Mesenchymal stem cell (in vitro differentiated cells and primary cell): ENCODE measurements at regions not wholly inside any gene's neighbourhood (a gene's known extent, or its start where the extent isn't known, plus 50 kb on each side); places are given as distances from the start of the nearest gene placed in this dataset.

Experiments
- DNase-seq: peaks from one replicate; pipeline ENCODE4 v3.0.0-alpha.2; 2013
- H2AFZ ChIP-seq: one replicate; pipeline ENCODE4 v1.6.1; 2013; ENCODE audit warnings: low read depth, mild to moderate bottlenecking, control low read depth, inconsistent platforms, low read length, moderate library complexity
- H2AK5ac ChIP-seq: 2 replicates; pipeline ENCODE4 v1.6.1; 2013; ENCODE audit warnings: low read length, moderate library complexity, mild to moderate bottlenecking, inconsistent platforms; ENCODE audit not compliant: severe bottlenecking
- H2BK120ac ChIP-seq: one replicate; pipeline ENCODE4 v1.6.1; 2013; ENCODE audit warnings: low read depth, mild to moderate bottlenecking, inconsistent platforms, low read length, moderate library complexity
- H2BK12ac ChIP-seq, 2 experiments: one replicate each; pipeline ENCODE4 v1.6.1; 2013; ENCODE audit warnings: inconsistent platforms in 2 of 2, low read length in 2 of 2, mild to moderate bottlenecking in 2 of 2, moderate library complexity in 2 of 2, control low read depth in 1 of 2
- H2BK15ac ChIP-seq: one replicate; pipeline ENCODE4 v1.6.1; 2013; ENCODE audit warnings: mild to moderate bottlenecking, low read depth, inconsistent platforms; ENCODE audit not compliant: poor library complexity, severe bottlenecking
- H2BK5ac ChIP-seq: 2 replicates; pipeline ENCODE4 v1.6.1; 2013; ENCODE audit warnings: low read depth, mild to moderate bottlenecking, low read length, control low read depth, inconsistent platforms; ENCODE audit not compliant: poor library complexity, severe bottlenecking
- H3K14ac ChIP-seq, 2 experiments: one replicate each; pipeline ENCODE4 v1.6.1; 2013; ENCODE audit warnings: inconsistent platforms in 2 of 2, low read length in 2 of 2, control low read depth in 1 of 2, mild to moderate bottlenecking in 1 of 2, moderate library complexity in 1 of 2
- H3K18ac ChIP-seq, 2 experiments: one replicate each; pipeline ENCODE4 v1.6.1; 2013; ENCODE audit warnings: inconsistent platforms in 2 of 2, low read length in 2 of 2, control low read depth in 1 of 2, low read depth in 1 of 2, mild to moderate bottlenecking in 1 of 2
- H3K23ac ChIP-seq, 2 experiments: one replicate each; pipeline ENCODE4 v1.6.1; 2013; ENCODE audit warnings: inconsistent platforms in 2 of 2, low read length in 2 of 2, mild to moderate bottlenecking in 2 of 2, moderate library complexity in 2 of 2, control low read depth in 1 of 2
- H3K27ac ChIP-seq: 2 replicates; pipeline ENCODE4 v1.5.1; 2013; ENCODE audit warnings: mild to moderate bottlenecking, moderate library complexity, low read length, control low read depth, inconsistent platforms; ENCODE audit not compliant: poor library complexity, severe bottlenecking
- H3K27me3 ChIP-seq, 2 experiments: 2 replicates each; pipeline versions ENCODE4 v1.6.1 to v1.7.0; 2013; ENCODE audit warnings: low read length in 2 of 2, mild to moderate bottlenecking in 2 of 2, moderate library complexity in 2 of 2, control low read depth in 1 of 2, inconsistent platforms in 1 of 2; ENCODE audit not compliant: control insufficient read depth in 1 of 2, insufficient read depth in 1 of 2
- H3K36me3 ChIP-seq, 2 experiments: 2 replicates each; pipeline versions ENCODE4 v1.6.1 to v1.7.0; 2013; ENCODE audit warnings: low read length in 2 of 2, control low read depth in 1 of 2, inconsistent platforms in 1 of 2, low read depth in 1 of 2, mild to moderate bottlenecking in 1 of 2; ENCODE audit not compliant: insufficient read depth in 2 of 2, control insufficient read depth in 1 of 2
- H3K4ac ChIP-seq, 2 experiments: one replicate each; pipeline ENCODE4 v1.6.1; 2013; ENCODE audit warnings: inconsistent platforms in 2 of 2, low read length in 2 of 2, mild to moderate bottlenecking in 2 of 2, moderate library complexity in 2 of 2, control low read depth in 1 of 2, low read depth in 1 of 2
- H3K4me1 ChIP-seq: 2 replicates; pipeline ENCODE4 v1.6.1; 2013; ENCODE audit warnings: low read depth, low read length, control low read depth; ENCODE audit not compliant: control insufficient read depth, insufficient read depth
- H3K4me2 ChIP-seq: 2 replicates; pipeline ENCODE4 v1.6.1; 2013; ENCODE audit warnings: low read length, mild to moderate bottlenecking, inconsistent platforms; ENCODE audit not compliant: poor library complexity, severe bottlenecking
- H3K4me3 ChIP-seq, 2 experiments: 2 replicates each; pipeline versions ENCODE4 v1.5.1 to v1.7.0; 2013; ENCODE audit warnings: low read length in 2 of 2, mild to moderate bottlenecking in 2 of 2, control low read depth in 1 of 2, low read depth in 1 of 2; ENCODE audit not compliant: insufficient read depth in 1 of 2
- H3K79me1 ChIP-seq: replicated peaks from 2 replicates; pipeline ENCODE4 v1.6.1; 2013; ENCODE audit warnings: mild to moderate bottlenecking, control low read depth, low read length, inconsistent platforms; ENCODE audit not compliant: poor library complexity, severe bottlenecking
- H3K9ac ChIP-seq: 2 replicates; pipeline ENCODE4 v1.7.0; 2013; ENCODE audit warnings: mild to moderate bottlenecking, low read length, moderate library complexity
- H3K9me3 ChIP-seq: 2 replicates; pipeline ENCODE4 v1.7.0; 2013; ENCODE audit warnings: mild to moderate bottlenecking, low read length; ENCODE audit not compliant: control insufficient read depth
- H4K8ac ChIP-seq: one replicate; pipeline ENCODE4 v1.6.1; 2013; ENCODE audit warnings: inconsistent platforms, mild to moderate bottlenecking, low read length, moderate library complexity
- H4K91ac ChIP-seq: one replicate; pipeline ENCODE4 v1.6.1; 2013; ENCODE audit warnings: mild to moderate bottlenecking, low read length, inconsistent platforms
- WGBS: methylation state at CpG from one replicate; pipeline ENCODE4 v1.1.7; 2013; ENCODE audit warnings: mixed read lengths; 5-methylcytosine and 5-hydroxymethylcytosine counted together

DNA sequence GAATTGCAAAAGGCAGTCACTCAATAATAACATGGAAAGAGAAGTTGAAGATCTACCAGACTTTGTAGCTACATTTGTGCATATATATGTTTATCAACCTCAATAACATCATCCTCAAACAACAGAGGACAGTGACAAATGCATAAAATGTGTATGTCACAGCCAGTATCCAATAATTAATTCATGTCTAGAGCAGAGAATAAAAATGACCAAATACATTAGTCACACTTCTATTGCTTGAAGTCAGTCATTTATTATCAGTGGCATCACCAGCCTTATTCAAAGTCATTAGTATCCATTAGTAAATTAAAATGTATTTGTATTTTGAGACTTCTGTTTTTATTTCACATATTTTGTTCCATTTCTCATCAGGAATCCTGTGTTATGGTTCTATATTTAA, 852.8 kb downstream of the XPNPEP1 start:
- no peak overlapping the region for H2BK12ac ChIP-seq
- H3K4ac ChIP-seq = no peak overlapping the region
- no peaks in the 10 kb centered on the region for H3K36me3 ChIP-seq
- H2BK15ac ChIP-seq = no peak overlapping the region
- no peaks in the 10 kb centered on the region for H3K4me1 ChIP-seq
- H3K9me3 ChIP-seq = peaks cover 4% of the 10 kb centered on the region
- H3K23ac ChIP-seq = no peak overlapping the region
- no peak for DNase-seq
- no peak overlapping the region for H4K8ac ChIP-seq
- H2AK5ac ChIP-seq = no peak overlapping the region
- H2BK5ac ChIP-seq = no peak overlapping the region
- H3K14ac ChIP-seq = no peak overlapping the region
- H3K79me1 ChIP-seq = no peaks in the 10 kb centered on the region
- H3K4me3 ChIP-seq = no peak overlapping the region
- H4K91ac ChIP-seq = no peak overlapping the region
- no peak overlapping the region for H2BK120ac ChIP-seq
- no peak overlapping the region for H2AFZ ChIP-seq
- H3K18ac ChIP-seq = no peak overlapping the region
- H3K9ac ChIP-seq = no peak overlapping the region
- no peak overlapping the region for H3K27ac ChIP-seq
- H3K4me2 ChIP-seq = no peak overlapping the region
- no peaks in the 10 kb centered on the region for H3K27me3 ChIP-seq

DNA sequence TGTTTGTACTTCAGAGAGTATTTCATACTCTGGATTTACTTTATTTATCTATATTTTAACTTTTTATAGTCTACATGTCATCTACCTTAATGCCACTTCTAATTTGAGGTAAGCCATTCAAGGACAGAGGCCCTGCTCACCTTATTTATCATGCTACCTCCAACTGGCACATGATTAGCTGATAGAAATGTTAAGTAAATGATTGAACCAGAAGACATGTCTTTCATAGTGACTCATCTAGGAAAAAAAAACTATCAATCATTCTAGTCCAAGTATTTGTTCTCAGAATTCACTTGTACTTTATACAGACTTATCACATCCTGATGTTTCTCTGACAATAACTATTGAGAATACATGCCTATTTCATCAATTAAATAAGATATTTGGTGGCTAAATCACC, 856.3 kb downstream of the XPNPEP1 start:
- H3K4me1 ChIP-seq = no peaks in the 10 kb centered on the region
- H4K91ac ChIP-seq = no peak overlapping the region
- no peak overlapping the region for H2BK12ac ChIP-seq
- no peak overlapping the region for H2AFZ ChIP-seq
- no peak overlapping the region for H4K8ac ChIP-seq
- DNase-seq = no peak
- no peak overlapping the region for H3K18ac ChIP-seq
- H2BK120ac ChIP-seq = no peak overlapping the region
- H3K23ac ChIP-seq = no peak overlapping the region
- H2AK5ac ChIP-seq = no peak overlapping the region
- H3K79me1 ChIP-seq = no peaks in the 10 kb centered on the region
- H3K36me3 ChIP-seq = no peaks in the 10 kb centered on the region
- H3K9ac ChIP-seq = no peak overlapping the region
- no peak overlapping the region for H3K14ac ChIP-seq
- no peak overlapping the region for H3K4ac ChIP-seq
- no peak overlapping the region for H3K4me3 ChIP-seq
- H3K27me3 ChIP-seq = no peaks in the 10 kb centered on the region
- no peak overlapping the region for H2BK5ac ChIP-seq
- H3K4me2 ChIP-seq = no peak overlapping the region
- H2BK15ac ChIP-seq = no peak overlapping the region
- H3K27ac ChIP-seq = no peak overlapping the region
- peaks cover 10% of the 10 kb centered on the region for H3K9me3 ChIP-seq

DNA sequence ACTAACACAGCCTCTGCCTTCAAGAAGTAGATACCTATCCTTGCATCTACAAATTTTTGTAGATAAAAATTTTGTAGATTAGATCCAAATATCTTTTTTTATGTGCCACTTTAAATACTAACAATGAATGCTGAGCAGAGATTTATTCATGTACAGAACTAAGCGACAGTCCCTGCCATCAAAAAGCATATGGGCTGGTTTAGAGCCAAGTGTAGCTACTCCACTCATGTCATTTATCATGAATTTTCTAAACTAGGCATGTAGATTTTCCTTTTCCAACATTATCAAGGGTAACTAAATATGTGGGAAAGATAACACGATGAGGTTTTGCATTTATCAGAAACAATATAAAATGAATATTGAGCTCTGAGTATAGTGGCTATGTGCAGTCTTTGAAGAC, 857.5 kb downstream of the XPNPEP1 start:
- Histone ChIP-seq H3K4me1 (no peaks in the 10 kb centered on the region), H2BK15ac (no peak overlapping the region), H3K18ac (no peak overlapping the region), H2BK12ac (no peak overlapping the region), H2AK5ac (no peak overlapping the region), H2BK5ac (no peak overlapping the region), H4K8ac (no peak overlapping the region), H2AFZ (no peak overlapping the region), H2BK120ac (no peak overlapping the region), H3K36me3 (no peaks in the 10 kb centered on the region), H3K27ac (no peak overlapping the region), H3K4me2 (no peak overlapping the region), H3K4ac (no peak overlapping the region), H3K27me3 (no peaks in the 10 kb centered on the region), H3K79me1 (no peaks in the 10 kb centered on the region), H4K91ac (no peak overlapping the region), H3K14ac (no peak overlapping the region), H3K4me3 (no peak overlapping the region), H3K9me3 (peaks cover 13% of the 10 kb centered on the region), H3K9ac (no peak overlapping the region), H3K23ac (no peak overlapping the region)
- WGBS = 100% methylated on average over 1 of the region's 2 CpGs
- no peak for DNase-seq

DNA sequence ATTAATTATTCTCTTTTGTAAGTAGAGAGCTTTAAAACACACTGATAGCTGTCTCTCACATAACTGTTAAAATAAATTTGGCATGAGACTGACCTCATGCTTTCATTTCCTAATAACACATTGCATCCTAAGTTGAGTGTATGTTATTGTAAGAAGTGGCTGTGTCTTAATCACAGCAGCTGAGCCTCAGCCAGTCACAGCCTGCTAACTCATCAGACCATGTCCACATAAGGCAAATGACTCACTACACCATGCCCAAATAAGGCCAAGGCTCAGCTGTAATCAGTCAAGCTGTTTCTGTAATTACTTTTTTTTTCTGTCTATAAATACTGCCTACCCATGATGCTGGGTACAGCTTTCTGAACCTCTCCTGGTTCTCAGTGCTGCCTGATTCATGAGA, 860.9 kb downstream of the XPNPEP1 start:
- H3K4me3 ChIP-seq = no peak overlapping the region
- no peak overlapping the region for H4K91ac ChIP-seq
- no peaks in the 10 kb centered on the region for H3K4me1 ChIP-seq

More for the DNA sequence above, 860.9 kb downstream of the XPNPEP1 start:
- no peak overlapping the region for H2AFZ ChIP-seq
- H2BK12ac ChIP-seq = no peak overlapping the region
- H3K9me3 ChIP-seq = peaks cover 14% of the 10 kb centered on the region
- no peak overlapping the region for H4K8ac ChIP-seq
- no peak overlapping the region for H3K4me2 ChIP-seq
- H2BK120ac ChIP-seq = no peak overlapping the region
- H3K18ac ChIP-seq = no peak overlapping the region
- no peak overlapping the region for H3K23ac ChIP-seq
- H3K14ac ChIP-seq = no peak overlapping the region
- no peak overlapping the region for H2BK5ac ChIP-seq
- H2AK5ac ChIP-seq = no peak overlapping the region
- no peaks in the 10 kb centered on the region for H3K27me3 ChIP-seq
- H3K4ac ChIP-seq = no peak overlapping the region
- no peaks in the 10 kb centered on the region for H3K79me1 ChIP-seq
- DNase-seq = peak; percentile 96
- no peak overlapping the region for H3K9ac ChIP-seq
- H3K27ac ChIP-seq = no peak overlapping the region
- H3K36me3 ChIP-seq = no peaks in the 10 kb centered on the region
- no peak overlapping the region for H2BK15ac ChIP-seq
